HUES6 (cell line): ENCODE measurements at regions not wholly inside any gene's neighbourhood (a gene's known extent, or its start where the extent isn't known, plus 50 kb on each side); places are given as distances from the start of the nearest gene placed in this dataset.

Source experiments
- H3K27ac ChIP-seq: 2 replicates; pipeline ENCODE4 v1.7.0; 2013; ENCODE audit warnings: low read depth, mild to moderate bottlenecking, low read length, inconsistent platforms
- H3K27me3 ChIP-seq: 2 replicates; pipeline ENCODE4 v1.6.1; 2013; ENCODE audit warnings: low read length; ENCODE audit not compliant: control insufficient read depth, insufficient read depth
- H3K36me3 ChIP-seq: 2 replicates; pipeline ENCODE4 v1.6.1; 2013; ENCODE audit warnings: low read length; ENCODE audit not compliant: control insufficient read depth, insufficient read depth
- H3K4me1 ChIP-seq: 2 replicates; pipeline ENCODE4 v1.6.1; 2013; ENCODE audit warnings: low read length; ENCODE audit not compliant: control insufficient read depth, insufficient read depth
- H3K4me3 ChIP-seq: 2 replicates; pipeline ENCODE4 v1.5.1; 2013; ENCODE audit warnings: low read depth, low read length
- H3K9ac ChIP-seq: one replicate; pipeline ENCODE4 v1.6.1; 2013; ENCODE audit warnings: mild to moderate bottlenecking, low read length
- H3K9me3 ChIP-seq: 2 replicates; pipeline ENCODE4 v1.6.1; 2013; ENCODE audit warnings: low read depth, low read length; ENCODE audit not compliant: control insufficient read depth, insufficient read depth

DNA sequence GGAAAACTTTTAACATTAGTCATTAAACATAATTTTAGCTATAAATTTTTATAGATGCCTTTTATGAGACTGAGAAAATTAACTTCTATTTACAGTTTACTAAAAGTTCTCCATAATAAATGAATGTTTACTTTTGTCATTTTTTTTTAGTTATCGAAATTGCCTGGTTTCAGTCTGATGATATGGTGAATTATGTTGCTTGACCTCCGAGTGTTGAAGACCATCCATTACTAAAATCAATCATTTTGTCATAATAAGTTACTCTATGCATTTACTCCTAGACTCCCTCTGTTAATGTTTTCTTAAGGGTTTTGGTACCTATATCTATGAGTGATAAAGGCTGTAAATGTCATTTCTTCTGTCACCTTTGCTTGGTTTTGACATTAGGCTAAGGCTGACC, 516.0 kb upstream of the ROBO1 start:
- Histone ChIP-seq H3K36me3 (no peaks in the 10 kb centered on the region), H3K4me3 (no peak overlapping the region), H3K4me1 (no peaks in the 10 kb centered on the region), H3K9me3 (no peaks in the 10 kb centered on the region), H3K27ac (no peak overlapping the region), H3K9ac (no peak overlapping the region), H3K27me3 (no peaks in the 10 kb centered on the region)

DNA sequence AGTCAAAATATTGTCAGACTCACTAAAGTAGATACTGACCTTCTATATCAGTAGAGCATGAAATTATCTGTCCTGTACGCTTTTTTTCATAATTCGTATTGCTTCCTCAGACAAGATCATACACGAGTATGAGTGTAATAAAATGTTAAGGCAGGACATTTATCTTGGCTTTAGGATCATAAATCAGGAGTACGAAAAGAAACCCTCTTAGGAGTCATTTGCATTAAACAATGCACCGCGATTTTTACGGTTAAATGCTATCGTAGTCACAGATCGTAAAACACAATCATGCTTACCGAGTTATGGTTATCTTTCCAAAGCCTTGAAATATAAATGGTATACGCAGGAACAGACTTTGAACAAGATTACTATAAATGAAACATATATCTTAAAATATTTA, 510.3 kb upstream of the ROBO1 start:
- Histone ChIP-seq H3K27ac (no peak overlapping the region), H3K4me1 (no peaks in the 10 kb centered on the region), H3K36me3 (no peaks in the 10 kb centered on the region), H3K9me3 (no peaks in the 10 kb centered on the region), H3K9ac (no peak overlapping the region), H3K4me3 (no peak overlapping the region), H3K27me3 (no peaks in the 10 kb centered on the region)

DNA sequence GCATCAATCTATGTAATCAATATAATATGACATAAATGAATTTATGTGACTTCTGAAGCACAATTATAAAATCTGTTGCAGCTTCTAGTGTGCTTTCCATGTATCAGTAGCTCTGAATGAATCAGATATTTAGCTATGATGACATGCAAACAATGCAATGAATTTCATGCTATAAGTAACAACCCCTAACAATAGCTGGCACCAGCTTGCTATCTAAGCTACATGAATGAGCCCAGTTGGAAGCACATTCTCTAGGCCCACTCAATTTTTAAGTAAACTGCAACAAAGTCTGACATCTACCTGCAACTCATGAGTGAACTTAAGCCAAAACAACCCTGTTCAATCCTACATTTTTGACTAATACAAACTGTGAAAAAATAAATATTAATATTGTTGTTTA, 507.3 kb upstream of the ROBO1 start:
- Histone ChIP-seq H3K27ac (no peak overlapping the region), H3K27me3 (no peaks in the 10 kb centered on the region), H3K36me3 (no peaks in the 10 kb centered on the region), H3K9me3 (no peaks in the 10 kb centered on the region), H3K4me1 (no peaks in the 10 kb centered on the region), H3K4me3 (no peak overlapping the region), H3K9ac (no peak overlapping the region)

DNA sequence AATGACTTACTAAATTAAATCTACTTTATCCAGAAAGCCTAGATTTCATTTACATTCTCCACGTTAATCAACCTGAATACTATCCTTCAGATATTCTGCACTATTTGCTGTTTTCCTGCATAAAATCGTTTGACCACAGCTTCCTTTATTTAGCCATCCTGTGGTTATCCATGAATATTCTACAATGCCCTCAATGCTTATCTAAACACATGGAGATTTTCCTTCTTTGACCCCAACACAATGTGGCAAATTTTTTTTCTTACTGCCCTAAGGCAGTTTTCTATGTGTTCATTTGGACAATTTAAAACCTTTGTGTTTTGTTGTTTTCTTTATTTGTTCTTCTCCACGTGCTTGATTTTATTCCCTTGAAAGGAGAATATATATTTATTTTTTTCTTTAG, 495.5 kb upstream of the ROBO1 start:
- Histone ChIP-seq H3K4me3 (no peak overlapping the region), H3K27ac (no peak overlapping the region), H3K27me3 (no peaks in the 10 kb centered on the region), H3K4me1 (no peaks in the 10 kb centered on the region), H3K36me3 (no peaks in the 10 kb centered on the region), H3K9me3 (no peaks in the 10 kb centered on the region), H3K9ac (no peak overlapping the region)

DNA sequence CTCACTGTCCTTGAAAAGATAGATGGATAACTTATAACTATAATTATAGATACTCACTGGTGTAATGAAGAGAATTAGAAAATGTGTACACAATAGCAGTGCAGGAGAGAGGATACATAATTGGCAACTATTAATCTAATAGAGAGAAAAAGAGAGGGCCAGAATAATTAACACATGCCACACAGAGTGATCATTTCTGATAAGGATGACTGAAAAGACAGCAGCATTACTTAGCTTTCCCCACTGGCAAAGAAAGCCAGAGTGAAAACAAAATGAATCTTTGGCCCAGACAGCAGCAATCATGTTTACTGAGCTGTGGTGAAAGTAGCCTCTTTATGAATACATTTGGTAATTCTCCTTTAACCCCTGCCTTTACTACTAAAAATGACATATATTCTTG, 493.3 kb upstream of the ROBO1 start:
- H3K4me1 ChIP-seq = no peaks in the 10 kb centered on the region
- no peak overlapping the region for H3K4me3 ChIP-seq
- H3K27ac ChIP-seq = no peak overlapping the region
- H3K9me3 ChIP-seq = no peaks in the 10 kb centered on the region
- H3K36me3 ChIP-seq = no peaks in the 10 kb centered on the region
- no peaks in the 10 kb centered on the region for H3K27me3 ChIP-seq
- H3K9ac ChIP-seq = no peak overlapping the region

DNA sequence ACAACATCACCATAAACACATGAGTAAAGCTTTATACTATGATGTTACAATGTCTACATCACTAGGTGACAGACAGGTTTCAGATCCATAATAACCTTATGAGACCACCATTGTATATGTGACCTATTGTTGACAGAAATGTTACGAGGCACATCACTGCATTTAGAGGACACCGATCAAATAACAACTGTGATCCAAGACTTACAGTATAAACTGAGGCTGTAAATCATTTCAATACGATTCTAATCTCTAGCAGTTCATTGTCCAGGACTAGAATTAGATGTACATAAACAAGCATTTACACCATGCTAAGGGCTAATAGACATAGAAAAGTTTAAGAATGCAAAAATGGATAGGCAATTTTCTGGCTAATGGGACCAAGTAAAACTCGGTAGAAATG, 491.9 kb upstream of the ROBO1 start:
- Histone ChIP-seq H3K4me1 (no peaks in the 10 kb centered on the region), H3K36me3 (no peaks in the 10 kb centered on the region), H3K4me3 (no peak overlapping the region), H3K9ac (no peak overlapping the region), H3K27me3 (no peaks in the 10 kb centered on the region), H3K9me3 (no peaks in the 10 kb centered on the region), H3K27ac (no peak overlapping the region)

DNA sequence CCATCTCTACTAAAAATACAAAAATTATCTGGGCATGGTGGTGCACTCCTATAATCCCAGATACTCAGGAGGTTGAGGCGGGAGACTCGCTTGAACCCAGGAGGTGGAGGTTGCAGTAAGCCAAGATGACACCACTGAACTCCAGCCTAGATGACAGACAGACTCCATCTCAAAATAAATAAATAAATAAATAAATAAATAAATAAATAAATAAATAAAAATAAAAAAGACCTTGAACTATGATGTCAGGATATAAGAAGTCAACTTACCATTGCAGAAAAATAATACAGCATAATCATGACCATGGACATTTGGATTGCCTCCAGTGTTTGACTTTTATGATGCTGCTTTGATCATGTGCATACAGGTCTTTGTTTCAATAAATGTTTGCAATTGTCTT, 484.3 kb upstream of the ROBO1 start:
- Histone ChIP-seq H3K36me3 (no peaks in the 10 kb centered on the region), H3K27ac (no peak overlapping the region), H3K4me1 (no peaks in the 10 kb centered on the region), H3K9me3 (no peaks in the 10 kb centered on the region), H3K27me3 (no peaks in the 10 kb centered on the region), H3K4me3 (no peak overlapping the region), H3K9ac (no peak overlapping the region)

DNA sequence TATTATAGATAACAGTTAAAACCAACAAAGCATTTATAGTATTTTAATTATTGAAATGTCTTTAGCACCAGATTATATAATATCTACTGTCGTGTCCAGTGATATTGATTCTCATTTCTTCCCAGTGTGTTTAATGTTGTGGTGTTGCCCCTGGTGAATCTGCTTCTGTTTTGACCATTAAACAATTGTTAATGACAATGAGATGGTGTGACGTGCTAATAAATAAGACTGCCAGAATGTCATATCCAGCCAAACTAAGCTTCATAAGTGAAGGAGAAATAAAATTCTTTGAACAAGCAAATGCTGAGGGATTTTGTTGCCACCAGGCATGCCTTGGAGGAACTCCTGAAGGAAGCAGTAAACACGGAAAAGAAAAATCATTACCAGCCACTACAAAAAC, 480.0 kb upstream of the ROBO1 start:
- Histone ChIP-seq H3K36me3 (no peaks in the 10 kb centered on the region), H3K4me1 (no peaks in the 10 kb centered on the region), H3K27ac (no peak overlapping the region), H3K9me3 (no peaks in the 10 kb centered on the region), H3K9ac (no peak overlapping the region), H3K4me3 (no peak overlapping the region), H3K27me3 (no peaks in the 10 kb centered on the region)

DNA sequence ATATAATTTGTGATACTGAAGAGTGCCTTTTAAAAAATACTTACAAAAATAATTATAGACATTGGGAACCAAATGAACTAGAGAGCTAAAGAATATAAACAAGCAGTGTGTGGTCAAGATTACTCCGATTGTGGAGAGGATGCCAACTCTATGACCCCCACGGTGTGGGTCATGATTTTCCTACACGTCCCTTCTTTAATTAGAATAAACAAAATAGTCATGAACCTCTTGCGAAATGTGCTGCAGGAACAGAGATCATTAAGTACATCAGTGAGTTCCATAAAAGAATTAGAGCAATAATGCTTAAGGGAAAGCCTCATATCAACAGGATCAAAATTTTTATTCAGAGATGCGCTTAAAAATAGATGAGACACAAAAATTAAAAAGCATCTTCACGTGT, 476.6 kb upstream of the ROBO1 start:
- no peaks in the 10 kb centered on the region for H3K27me3 ChIP-seq
- H3K9ac ChIP-seq = no peak overlapping the region
- no peaks in the 10 kb centered on the region for H3K36me3 ChIP-seq
- H3K4me1 ChIP-seq = peaks cover 10% of the 10 kb centered on the region; the same call in 1 of the 2 replicates
- H3K27ac ChIP-seq = no peak overlapping the region
- H3K4me3 ChIP-seq = no peak overlapping the region
- H3K9me3 ChIP-seq = no peaks in the 10 kb centered on the region

DNA sequence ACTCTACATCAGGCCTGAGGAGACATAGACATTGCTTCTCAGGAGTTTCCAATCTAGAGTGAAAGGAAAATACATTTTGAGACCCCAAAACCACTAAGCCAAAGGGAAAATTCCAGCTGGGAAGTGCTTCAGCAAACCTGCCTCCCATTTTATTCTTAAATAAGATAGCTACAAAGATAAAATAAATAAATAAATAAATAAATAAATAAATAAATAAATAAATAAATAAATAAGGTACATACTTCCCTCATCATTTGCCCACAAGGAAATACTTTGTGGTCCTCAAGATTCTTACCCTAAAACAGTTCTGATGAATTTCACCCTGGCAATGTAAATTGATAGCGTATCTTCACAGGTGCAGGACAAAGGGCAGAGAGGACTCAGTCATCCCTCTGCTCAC, 474.0 kb upstream of the ROBO1 start:
- H3K4me1 ChIP-seq = peaks cover 10% of the 10 kb centered on the region; the same call in 1 of the 2 replicates
- H3K27ac ChIP-seq = no peak overlapping the region
- no peaks in the 10 kb centered on the region for H3K36me3 ChIP-seq
- H3K27me3 ChIP-seq = no peaks in the 10 kb centered on the region
- no peak overlapping the region for H3K9ac ChIP-seq
- H3K4me3 ChIP-seq = no peak overlapping the region
- H3K9me3 ChIP-seq = no peaks in the 10 kb centered on the region

DNA sequence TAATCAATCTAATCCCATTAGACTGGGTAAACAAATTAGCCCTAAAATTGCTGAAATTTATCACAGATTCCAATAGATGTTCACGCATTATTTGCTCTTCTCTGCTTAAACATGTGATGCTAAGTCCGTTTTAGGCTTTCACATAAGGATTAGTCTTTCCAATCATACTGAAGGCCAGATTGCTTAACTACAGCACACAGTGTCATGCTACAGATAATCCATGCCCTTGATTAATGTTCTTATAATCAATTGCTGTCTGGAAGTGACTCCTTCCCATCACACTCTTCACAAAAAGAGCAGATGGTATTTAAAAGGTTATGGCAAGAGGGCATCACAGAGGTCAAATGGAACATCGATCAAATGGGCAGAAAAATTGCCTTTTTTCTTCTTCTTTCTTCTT, 471.5 kb upstream of the ROBO1 start:
- no peaks in the 10 kb centered on the region for H3K9me3 ChIP-seq
- no peaks in the 10 kb centered on the region for H3K36me3 ChIP-seq
- peaks cover 10% of the 10 kb centered on the region; the same call in 1 of the 2 replicates for H3K4me1 ChIP-seq
- no peak overlapping the region for H3K27ac ChIP-seq
- H3K4me3 ChIP-seq = no peak overlapping the region
- H3K27me3 ChIP-seq = no peaks in the 10 kb centered on the region
- H3K9ac ChIP-seq = no peak overlapping the region

DNA sequence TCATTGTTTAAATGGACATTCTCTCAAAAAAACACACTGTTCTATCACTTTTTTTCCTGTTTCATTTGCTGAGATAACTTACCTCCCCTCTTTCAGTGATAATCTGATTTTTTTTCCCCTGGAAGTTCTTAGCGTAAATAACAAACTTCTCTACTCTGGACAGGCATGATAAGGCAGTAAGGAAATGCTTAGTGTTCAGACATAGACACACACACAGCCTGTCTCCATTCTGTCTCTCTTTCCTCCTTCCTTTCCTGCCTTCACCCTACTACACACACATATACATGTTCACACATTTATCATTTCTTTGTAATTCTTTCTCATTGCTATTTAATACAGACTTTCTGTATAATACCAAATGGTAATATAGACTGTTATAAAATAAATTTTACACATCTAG, 470.8 kb upstream of the ROBO1 start:
- no peaks in the 10 kb centered on the region for H3K9me3 ChIP-seq
- H3K4me3 ChIP-seq = no peak overlapping the region
- H3K27ac ChIP-seq = no peak overlapping the region
- H3K4me1 ChIP-seq = peaks cover 10% of the 10 kb centered on the region; the same call in 1 of the 2 replicates
- H3K9ac ChIP-seq = no peak overlapping the region
- no peaks in the 10 kb centered on the region for H3K36me3 ChIP-seq
- no peaks in the 10 kb centered on the region for H3K27me3 ChIP-seq
